ENCODE measurements at regions not wholly inside any gene's neighbourhood (a gene's known extent, or its start where the extent isn't known, plus 50 kb on each side); places are given as distances from the start of the nearest gene placed in this dataset.

DNA sequence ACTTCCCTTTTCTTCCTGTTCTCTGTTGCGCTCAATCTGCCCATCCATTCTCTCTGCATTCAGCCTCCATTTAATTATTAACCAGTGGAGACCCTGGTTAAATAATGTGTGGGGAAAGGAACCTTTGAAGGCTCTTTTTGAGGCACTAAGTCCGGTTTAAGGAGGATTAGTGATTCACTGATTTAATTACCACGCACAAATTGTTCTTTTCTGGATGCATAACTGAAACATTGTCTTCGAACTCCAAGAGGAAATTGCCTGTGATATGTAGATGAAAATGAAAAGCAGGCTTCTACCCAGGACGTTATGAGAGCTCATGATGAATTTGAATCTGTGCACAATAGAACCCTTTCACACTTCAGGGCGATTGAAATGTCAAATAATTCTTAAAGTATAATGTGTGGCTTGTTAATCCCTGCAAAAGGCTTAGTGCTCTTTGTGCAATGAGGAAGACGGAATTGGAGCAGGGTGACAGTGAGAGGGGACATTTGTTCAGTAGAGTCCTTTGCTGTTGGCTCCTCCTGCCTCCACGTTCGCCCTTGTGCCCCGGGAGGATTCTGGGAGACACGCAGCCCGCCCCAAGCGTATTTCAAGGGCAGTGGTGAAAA, 51.1 kb upstream of the ZNF236 start:
- Mint-ChIP-seq H3K9me3 (peaks cover 21% of the 10 kb centered on the region), H3K4me1 (no peaks in the 10 kb centered on the region), H3K27me3 (ENCODE audit: low read depth) (no peaks in the 10 kb centered on the region; the same call in 1 of the 2 replicates), H3K36me3 (peaks cover 3% of the 10 kb centered on the region; the same call in 1 of the 2 replicates), H3K4me3 (no peak overlapping the region), H3K27ac (no peak overlapping the region)
- ATAC-seq (no peak), DNase-seq (ENCODE audit: low spot score) (no peak)
- TF ChIP-seq, protein P1, sequence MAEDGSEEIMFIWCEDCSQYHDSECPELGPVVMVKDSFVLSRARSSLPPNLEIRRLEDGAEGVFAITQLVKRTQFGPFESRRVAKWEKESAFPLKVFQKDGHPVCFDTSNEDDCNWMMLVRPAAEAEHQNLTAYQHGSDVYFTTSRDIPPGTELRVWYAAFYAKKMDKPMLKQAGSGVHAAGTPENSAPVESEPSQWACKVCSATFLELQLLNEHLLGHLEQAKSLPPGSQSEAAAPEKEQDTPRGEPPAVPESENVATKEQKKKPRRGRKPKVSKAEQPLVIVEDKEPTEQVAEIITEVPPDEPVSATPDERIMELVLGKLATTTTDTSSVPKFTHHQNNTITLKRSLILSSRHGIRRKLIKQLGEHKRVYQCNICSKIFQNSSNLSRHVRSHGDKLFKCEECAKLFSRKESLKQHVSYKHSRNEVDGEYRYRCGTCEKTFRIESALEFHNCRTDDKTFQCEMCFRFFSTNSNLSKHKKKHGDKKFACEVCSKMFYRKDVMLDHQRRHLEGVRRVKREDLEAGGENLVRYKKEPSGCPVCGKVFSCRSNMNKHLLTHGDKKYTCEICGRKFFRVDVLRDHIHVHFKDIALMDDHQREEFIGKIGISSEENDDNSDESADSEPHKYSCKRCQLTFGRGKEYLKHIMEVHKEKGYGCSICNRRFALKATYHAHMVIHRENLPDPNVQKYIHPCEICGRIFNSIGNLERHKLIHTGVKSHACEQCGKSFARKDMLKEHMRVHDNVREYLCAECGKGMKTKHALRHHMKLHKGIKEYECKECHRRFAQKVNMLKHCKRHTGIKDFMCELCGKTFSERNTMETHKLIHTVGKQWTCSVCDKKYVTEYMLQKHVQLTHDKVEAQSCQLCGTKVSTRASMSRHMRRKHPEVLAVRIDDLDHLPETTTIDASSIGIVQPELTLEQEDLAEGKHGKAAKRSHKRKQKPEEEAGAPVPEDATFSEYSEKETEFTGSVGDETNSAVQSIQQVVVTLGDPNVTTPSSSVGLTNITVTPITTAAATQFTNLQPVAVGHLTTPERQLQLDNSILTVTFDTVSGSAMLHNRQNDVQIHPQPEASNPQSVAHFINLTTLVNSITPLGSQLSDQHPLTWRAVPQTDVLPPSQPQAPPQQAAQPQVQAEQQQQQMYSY (CRISPR knock-in tag; IDR thresholded peaks at IDR 0.05), result no peak
- no peak for TF ChIP-seq ELF4 (CRISPR knock-in tag; IDR thresholded peaks at IDR 0.05; ENCODE audit: low read depth)
- TF ChIP-seq HMGA2 (CRISPR knock-in tag; IDR thresholded peaks at IDR 0.05), result no peak
- no peak for TF ChIP-seq PRRX2 (CRISPR knock-in tag; IDR thresholded peaks at IDR 0.05)
- TF ChIP-seq, protein P2, sequence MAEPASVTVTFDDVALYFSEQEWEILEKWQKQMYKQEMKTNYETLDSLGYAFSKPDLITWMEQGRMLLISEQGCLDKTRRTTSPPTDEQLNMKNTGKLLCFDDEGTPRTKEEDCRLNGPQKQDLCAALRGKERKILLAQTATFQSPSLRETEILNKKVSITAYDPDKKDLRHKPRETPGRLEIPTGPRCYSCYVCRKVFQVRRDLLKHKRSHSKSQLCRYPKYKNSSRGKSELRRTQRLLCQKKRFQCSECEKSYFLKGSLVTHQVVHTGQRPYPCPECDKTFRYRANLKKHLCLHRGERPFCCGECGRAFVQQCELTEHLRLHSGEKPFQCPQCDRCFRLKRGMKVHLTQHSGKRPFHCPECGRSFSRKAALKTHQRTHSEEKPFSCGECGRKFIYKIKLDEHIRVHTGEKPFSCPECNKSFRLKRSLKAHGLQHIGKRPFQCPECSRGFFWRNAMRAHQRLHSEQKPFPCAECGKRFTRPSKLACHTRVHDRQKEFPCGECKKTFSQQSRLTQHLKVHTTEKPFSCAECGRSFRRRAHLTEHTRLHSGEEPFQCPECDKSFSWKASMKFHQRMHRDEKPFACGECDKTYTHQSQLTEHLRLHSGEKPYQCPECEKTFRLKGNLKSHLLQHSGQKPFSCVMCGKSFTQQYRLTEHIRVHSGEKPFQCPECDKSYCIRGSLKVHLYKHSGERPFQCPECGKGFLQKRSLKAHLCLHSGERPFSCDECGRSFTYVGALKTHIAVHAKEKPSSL (CRISPR knock-in tag; conservative IDR thresholded peaks at IDR 0.05), result no peak
- TF ChIP-seq, protein P3, sequence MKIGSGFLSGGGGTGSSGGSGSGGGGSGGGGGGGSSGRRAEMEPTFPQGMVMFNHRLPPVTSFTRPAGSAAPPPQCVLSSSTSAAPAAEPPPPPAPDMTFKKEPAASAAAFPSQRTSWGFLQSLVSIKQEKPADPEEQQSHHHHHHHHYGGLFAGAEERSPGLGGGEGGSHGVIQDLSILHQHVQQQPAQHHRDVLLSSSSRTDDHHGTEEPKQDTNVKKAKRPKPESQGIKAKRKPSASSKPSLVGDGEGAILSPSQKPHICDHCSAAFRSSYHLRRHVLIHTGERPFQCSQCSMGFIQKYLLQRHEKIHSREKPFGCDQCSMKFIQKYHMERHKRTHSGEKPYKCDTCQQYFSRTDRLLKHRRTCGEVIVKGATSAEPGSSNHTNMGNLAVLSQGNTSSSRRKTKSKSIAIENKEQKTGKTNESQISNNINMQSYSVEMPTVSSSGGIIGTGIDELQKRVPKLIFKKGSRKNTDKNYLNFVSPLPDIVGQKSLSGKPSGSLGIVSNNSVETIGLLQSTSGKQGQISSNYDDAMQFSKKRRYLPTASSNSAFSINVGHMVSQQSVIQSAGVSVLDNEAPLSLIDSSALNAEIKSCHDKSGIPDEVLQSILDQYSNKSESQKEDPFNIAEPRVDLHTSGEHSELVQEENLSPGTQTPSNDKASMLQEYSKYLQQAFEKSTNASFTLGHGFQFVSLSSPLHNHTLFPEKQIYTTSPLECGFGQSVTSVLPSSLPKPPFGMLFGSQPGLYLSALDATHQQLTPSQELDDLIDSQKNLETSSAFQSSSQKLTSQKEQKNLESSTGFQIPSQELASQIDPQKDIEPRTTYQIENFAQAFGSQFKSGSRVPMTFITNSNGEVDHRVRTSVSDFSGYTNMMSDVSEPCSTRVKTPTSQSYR (CRISPR knock-in tag; IDR thresholded peaks at IDR 0.05), result no peak
- TF ChIP-seq ZBTB21 (CRISPR knock-in tag; IDR thresholded peaks at IDR 0.05; ENCODE audit: borderline replicate concordance), result no peak
- no peak for TF ChIP-seq TEAD4 (CRISPR knock-in tag; IDR thresholded peaks at IDR 0.05)
- ChIA-PET CTCF (no interaction called here), POLR2A (no interaction called here)

DNA sequence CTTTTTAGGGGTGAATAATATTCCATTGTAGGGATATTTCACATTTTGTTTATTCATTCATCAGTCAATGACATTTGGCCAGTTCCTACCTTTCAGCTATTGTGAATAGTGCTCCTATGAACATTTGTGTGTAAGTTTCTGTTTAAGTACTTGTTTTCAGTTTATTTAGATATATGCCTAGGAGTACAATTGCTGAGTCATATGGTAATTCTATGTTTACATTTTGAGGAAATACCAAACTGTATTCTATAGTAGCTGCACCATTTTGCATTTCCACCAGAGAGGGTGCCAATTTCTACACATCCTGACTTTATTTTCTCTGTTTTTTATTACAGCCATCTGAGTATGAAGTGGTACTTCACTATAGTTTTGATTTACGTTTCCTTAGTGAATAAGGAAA, 54.4 kb upstream of the ZNF236 start:
- peaks cover 21% of the 10 kb centered on the region for H3K9me3 Mint-ChIP-seq
- CTCF ChIA-PET, result no interaction called here
- ATAC-seq (no peak), DNase-seq (ENCODE audit: low spot score) (no peak)
- H3K4me3 Mint-ChIP-seq, result no peak overlapping the region
- H3K27ac Mint-ChIP-seq, result no peak overlapping the region
- TF ChIP-seq TCF7 (CRISPR knock-in tag; IDR thresholded peaks at IDR 0.05; ENCODE audit: low read depth) (no peak), GTF2I (CRISPR knock-in tag; conservative IDR thresholded peaks at IDR 0.05) (no peak), SMAD3 (CRISPR knock-in tag; IDR thresholded peaks at IDR 0.05; ENCODE audit: borderline replicate concordance) (no peak), IRF2 (CRISPR knock-in tag; IDR thresholded peaks at IDR 0.05; ENCODE audit: borderline replicate concordance, low read depth) (no peak), ZNF263 (CRISPR knock-in tag; IDR thresholded peaks at IDR 0.05; ENCODE audit: low read depth) (no peak), GABPB1 (CRISPR knock-in tag; IDR thresholded peaks at IDR 0.05) (no peak), ZNF232 (CRISPR knock-in tag; IDR thresholded peaks at IDR 0.05) (no peak), ZNF423 (CRISPR knock-in tag; IDR thresholded peaks at IDR 0.05) (no peak)
- TF ChIP-seq, protein P4, sequence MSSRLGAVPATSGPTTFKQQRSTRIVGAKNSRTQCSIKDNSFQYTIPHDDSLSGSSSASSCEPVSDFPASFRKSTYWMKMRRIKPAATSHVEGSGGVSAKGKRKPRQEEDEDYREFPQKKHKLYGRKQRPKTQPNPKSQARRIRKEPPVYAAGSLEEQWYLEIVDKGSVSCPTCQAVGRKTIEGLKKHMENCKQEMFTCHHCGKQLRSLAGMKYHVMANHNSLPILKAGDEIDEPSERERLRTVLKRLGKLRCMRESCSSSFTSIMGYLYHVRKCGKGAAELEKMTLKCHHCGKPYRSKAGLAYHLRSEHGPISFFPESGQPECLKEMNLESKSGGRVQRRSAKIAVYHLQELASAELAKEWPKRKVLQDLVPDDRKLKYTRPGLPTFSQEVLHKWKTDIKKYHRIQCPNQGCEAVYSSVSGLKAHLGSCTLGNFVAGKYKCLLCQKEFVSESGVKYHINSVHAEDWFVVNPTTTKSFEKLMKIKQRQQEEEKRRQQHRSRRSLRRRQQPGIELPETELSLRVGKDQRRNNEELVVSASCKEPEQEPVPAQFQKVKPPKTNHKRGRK (CRISPR knock-in tag; IDR thresholded peaks at IDR 0.05; ENCODE audit: borderline replicate concordance), result no peak
- TF ChIP-seq, protein P5, sequence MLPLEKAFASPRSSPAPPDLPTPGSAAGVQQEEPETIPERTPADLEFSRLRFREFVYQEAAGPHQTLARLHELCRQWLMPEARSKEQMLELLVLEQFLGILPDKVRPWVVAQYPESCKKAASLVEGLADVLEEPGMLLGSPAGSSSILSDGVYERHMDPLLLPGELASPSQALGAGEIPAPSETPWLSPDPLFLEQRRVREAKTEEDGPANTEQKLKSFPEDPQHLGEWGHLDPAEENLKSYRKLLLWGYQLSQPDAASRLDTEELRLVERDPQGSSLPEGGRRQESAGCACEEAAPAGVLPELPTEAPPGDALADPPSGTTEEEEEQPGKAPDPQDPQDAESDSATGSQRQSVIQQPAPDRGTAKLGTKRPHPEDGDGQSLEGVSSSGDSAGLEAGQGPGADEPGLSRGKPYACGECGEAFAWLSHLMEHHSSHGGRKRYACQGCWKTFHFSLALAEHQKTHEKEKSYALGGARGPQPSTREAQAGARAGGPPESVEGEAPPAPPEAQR (CRISPR knock-in tag; IDR thresholded peaks at IDR 0.05), result no peak
- no peaks in the 10 kb centered on the region; the same call in 1 of the 2 replicates for H3K27me3 Mint-ChIP-seq (ENCODE audit: low read depth)
- H3K36me3 Mint-ChIP-seq, result peaks cover 3% of the 10 kb centered on the region; the same call in 1 of the 2 replicates
- H3K4me1 Mint-ChIP-seq, result no peaks in the 10 kb centered on the region
- POLR2A ChIA-PET, result no interaction called here
